BE2C (cell line): ENCODE measurements at regions not wholly inside any gene's neighbourhood (a gene's known extent, or its start where the extent isn't known, plus 50 kb on each side); places are given as distances from the start of the nearest gene placed in this dataset.

Experiments
- DNase-seq: peaks from one replicate; pipeline ENCODE4 v3.0.0-alpha.2; 2020
- H3K27me3 ChIP-seq: fragments of 250-450 bp; sonication (Bioruptor Pico); 2 replicates; pipeline ENCODE4 v1.5.1; 2020; ENCODE audit warnings: mild to moderate bottlenecking
- H3K36me3 ChIP-seq: fragments of 250-450 bp; sonication (Bioruptor Pico); 2 replicates; pipeline ENCODE4 v1.5.1; 2020; ENCODE audit warnings: mild to moderate bottlenecking
- H3K4me1 ChIP-seq: fragments of 250-450 bp; sonication (Bioruptor Pico); 2 replicates; pipeline ENCODE4 v1.5.1; 2020
- H3K4me3 ChIP-seq: 2 replicates; pipeline ENCODE4 v1.5.1; 2011; ENCODE audit warnings: low read depth, low read length
- H3K9me3 ChIP-seq: fragments of 250-450 bp; sonication (Bioruptor Pico); 2 replicates; pipeline ENCODE4 v1.5.1; 2020
- TF ChIP-seq, protein P1 (sequence below): IDR thresholded peaks from 2 replicates; pipeline ENCODE4 v1.5.1; 2012; ENCODE audit warnings: mild to moderate bottlenecking, low read depth, low read length

DNA sequence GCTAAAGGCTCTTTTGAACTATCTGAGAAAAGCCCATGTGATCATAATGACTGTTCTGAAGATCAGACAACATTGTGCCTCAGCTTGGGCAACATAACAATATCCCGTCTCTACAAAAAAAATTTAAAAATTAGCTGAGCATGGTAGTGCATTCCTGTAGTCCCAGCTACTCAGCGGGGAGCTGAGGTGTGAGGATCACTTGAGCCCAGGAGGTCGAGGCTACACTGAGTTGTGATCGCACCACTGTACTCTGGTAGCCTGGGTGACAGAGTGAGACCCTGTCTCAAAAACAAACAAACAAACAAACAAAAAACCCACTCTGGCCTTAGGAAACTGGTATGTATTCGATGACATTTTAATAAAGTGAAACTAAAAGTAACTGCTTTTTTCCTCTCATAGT, 1526.8 kb upstream of the TENM4 start:
- Histone ChIP-seq H3K36me3 (no peaks in the 10 kb centered on the region), H3K9me3 (no peaks in the 10 kb centered on the region), H3K4me1 (no peaks in the 10 kb centered on the region), H3K4me3 (no peak overlapping the region), H3K27me3 (no peaks in the 10 kb centered on the region)
- no peak for DNase-seq
- TF ChIP-seq, protein P1, sequence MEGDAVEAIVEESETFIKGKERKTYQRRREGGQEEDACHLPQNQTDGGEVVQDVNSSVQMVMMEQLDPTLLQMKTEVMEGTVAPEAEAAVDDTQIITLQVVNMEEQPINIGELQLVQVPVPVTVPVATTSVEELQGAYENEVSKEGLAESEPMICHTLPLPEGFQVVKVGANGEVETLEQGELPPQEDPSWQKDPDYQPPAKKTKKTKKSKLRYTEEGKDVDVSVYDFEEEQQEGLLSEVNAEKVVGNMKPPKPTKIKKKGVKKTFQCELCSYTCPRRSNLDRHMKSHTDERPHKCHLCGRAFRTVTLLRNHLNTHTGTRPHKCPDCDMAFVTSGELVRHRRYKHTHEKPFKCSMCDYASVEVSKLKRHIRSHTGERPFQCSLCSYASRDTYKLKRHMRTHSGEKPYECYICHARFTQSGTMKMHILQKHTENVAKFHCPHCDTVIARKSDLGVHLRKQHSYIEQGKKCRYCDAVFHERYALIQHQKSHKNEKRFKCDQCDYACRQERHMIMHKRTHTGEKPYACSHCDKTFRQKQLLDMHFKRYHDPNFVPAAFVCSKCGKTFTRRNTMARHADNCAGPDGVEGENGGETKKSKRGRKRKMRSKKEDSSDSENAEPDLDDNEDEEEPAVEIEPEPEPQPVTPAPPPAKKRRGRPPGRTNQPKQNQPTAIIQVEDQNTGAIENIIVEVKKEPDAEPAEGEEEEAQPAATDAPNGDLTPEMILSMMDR: no peak

DNA sequence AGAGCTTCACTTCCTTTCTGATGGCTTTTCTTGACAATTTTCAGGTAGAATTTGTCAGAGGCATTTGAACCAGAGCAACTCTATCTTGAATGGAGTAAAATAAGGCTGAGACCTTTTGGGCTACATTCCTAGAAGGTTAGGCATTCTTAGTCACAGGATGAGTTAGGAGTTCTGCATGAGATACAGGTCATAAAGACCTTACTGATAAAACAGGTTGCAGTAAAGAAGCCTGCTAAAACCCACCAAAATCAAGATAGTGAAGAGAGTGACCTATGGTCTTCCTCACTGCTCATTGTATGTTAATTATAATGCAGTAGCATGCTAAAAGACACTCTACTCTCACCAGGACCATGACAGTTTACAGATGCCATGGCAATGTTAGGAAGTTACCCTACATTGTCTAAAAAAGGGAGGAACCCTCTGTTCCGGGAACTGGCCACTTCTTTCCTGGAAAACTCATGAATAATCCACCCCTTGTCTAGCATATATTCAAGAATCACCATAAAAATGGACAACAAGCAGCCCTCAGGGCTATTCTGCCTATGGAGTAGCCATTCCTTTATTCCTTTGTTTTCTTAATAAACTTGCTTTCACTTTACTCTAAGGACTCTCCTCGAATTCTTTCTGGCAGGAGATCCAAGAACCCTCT, 1519.7 kb upstream of the TENM4 start:
- no peaks in the 10 kb centered on the region for H3K27me3 ChIP-seq
- TF ChIP-seq, protein P1: no peak
- H3K9me3 ChIP-seq: no peaks in the 10 kb centered on the region; the same call in 1 of the 2 replicates
- no peak overlapping the region for H3K4me3 ChIP-seq
- no peak for DNase-seq
- H3K36me3 ChIP-seq: no peaks in the 10 kb centered on the region
- no peaks in the 10 kb centered on the region for H3K4me1 ChIP-seq

DNA sequence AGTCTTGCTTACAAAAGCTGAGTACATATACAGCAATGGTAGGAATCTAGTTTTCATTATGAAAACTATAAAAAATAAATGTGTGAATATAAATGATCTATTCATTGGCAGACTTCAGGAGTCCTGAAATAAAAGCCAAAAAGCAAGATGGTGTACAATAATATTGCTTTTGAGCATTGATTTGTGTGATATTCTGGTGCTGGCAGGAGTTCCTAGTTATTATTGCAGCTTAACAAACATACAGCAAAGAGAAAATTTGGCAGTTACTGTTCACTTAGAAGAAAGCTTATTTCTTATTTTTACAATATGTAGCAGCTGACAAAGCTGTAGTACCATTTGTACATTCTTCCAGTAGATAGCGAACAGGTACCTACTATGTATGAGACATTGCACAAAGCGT, 1518.9 kb upstream of the TENM4 start:
- H3K4me1 ChIP-seq: no peaks in the 10 kb centered on the region
- no peak overlapping the region for H3K4me3 ChIP-seq
- DNase-seq: no peak
- H3K27me3 ChIP-seq: no peaks in the 10 kb centered on the region
- TF ChIP-seq, protein P1: no peak
- no peaks in the 10 kb centered on the region; the same call in 1 of the 2 replicates for H3K9me3 ChIP-seq
- no peaks in the 10 kb centered on the region for H3K36me3 ChIP-seq

DNA sequence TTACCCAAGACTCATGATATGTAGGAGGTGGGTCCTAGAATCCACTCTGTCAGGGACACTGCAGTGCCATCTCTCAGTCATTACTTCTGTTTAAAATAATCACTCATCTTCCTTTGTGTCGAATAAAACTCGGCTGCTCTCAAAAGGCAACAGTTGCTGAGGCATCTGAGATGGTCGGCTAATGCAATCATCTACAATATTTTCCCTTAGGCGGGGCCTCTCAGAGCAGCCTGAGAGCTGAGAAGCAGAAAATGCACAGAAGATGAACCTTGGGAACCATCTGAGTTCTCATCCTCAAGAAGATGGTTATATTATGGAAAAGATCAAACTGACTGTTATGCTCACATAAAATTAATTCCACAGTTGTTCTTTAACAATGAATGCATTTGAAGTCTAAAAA, 1518.2 kb upstream of the TENM4 start:
- Histone ChIP-seq H3K9me3 (no peaks in the 10 kb centered on the region; the same call in 1 of the 2 replicates), H3K27me3 (no peaks in the 10 kb centered on the region), H3K36me3 (no peaks in the 10 kb centered on the region), H3K4me3 (no peak overlapping the region), H3K4me1 (no peaks in the 10 kb centered on the region)
- TF ChIP-seq, protein P1: no peak
- DNase-seq: no peak

DNA sequence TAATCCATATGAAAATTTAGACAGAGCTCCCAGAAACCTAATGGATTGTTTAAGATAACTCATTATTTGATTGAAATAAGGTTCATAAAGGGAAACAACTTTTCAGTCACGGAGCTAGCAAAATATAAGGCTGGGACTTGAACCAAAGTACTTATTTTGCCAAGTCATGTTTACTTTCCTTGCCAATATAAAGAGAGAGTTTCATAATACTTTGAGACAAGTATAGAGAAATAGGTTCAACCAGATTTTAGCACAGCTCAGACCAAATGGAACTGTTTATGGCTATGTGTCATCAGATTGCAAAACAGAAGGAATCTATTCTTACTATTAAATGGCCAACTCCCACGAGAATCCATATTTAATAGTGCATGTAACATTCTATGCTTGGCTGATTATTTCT, 1517.5 kb upstream of the TENM4 start:
- H3K4me1 ChIP-seq: no peaks in the 10 kb centered on the region
- TF ChIP-seq, protein P1: no peak
- no peaks in the 10 kb centered on the region for H3K27me3 ChIP-seq
- no peaks in the 10 kb centered on the region; the same call in 1 of the 2 replicates for H3K9me3 ChIP-seq
- H3K36me3 ChIP-seq: no peaks in the 10 kb centered on the region
- no peak for DNase-seq
- H3K4me3 ChIP-seq: no peak overlapping the region

DNA sequence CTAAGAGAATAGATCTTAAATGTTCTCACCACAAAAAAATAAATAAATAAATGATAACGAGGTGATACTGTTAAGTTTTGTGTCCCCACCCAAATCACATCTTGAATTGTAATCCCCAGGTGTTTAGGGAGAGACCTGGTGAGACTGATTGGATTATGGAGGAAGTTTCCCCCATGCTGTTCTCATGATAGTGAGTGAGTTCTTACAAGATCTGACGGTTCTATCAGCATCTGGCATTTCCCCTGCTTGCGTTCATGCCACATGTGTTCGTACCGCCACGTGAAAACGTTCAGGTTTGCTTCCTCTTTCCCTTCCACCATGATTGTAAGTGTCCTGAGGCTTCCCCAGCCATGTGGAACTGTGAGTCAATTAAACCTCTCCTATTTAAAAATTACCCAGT, 1514.8 kb upstream of the TENM4 start:
- Histone ChIP-seq H3K9me3 (no peaks in the 10 kb centered on the region; the same call in 1 of the 2 replicates), H3K27me3 (no peaks in the 10 kb centered on the region), H3K4me3 (no peak overlapping the region), H3K4me1 (no peaks in the 10 kb centered on the region), H3K36me3 (no peaks in the 10 kb centered on the region)
- TF ChIP-seq, protein P1: no peak
- no peak for DNase-seq
